ENCODE measurements at regions not wholly inside any gene's neighbourhood (a gene's known extent, or its start where the extent isn't known, plus 50 kb on each side); places are given as distances from the start of the nearest gene placed in this dataset.
"Not testable (repeated sequence)": the region's sequence is repeated elsewhere in the genome, so short reads cannot be mapped to it uniquely, and the experiment has no call there.

- POLR2A ChIA-PET, result no interaction called here
- TF ChIP-seq CTCF (IDR thresholded peaks at IDR 0.05; ENCODE audit: control extremely low read depth, extremely low read depth, low read depth, missing control alignments), result no peak
- CTCF ChIA-PET, result no interaction called here
- no peak for DNase-seq (ENCODE audit: extremely low spot score)
These were observed 128.6 kb upstream of the CHST9 start for GRCh38 chr18:27313678-27314077.

- CTCF ChIA-PET, result no interaction called here
- TF ChIP-seq CTCF (IDR thresholded peaks at IDR 0.05; ENCODE audit: control extremely low read depth, extremely low read depth, low read depth, missing control alignments), result no peak
- POLR2A ChIA-PET, result no interaction called here
- DNase-seq (ENCODE audit: extremely low spot score), result no peak
These were observed 127.7 kb upstream of the CHST9 start for GRCh38 chr18:27312853-27313252.

GRCh38 chr18:27312153-27312552 is 127.0 kb upstream of the CHST9 start:
- no peak for DNase-seq (ENCODE audit: extremely low spot score)
- POLR2A ChIA-PET, result no interaction called here
- TF ChIP-seq CTCF (IDR thresholded peaks at IDR 0.05; ENCODE audit: control extremely low read depth, extremely low read depth, low read depth, missing control alignments), result no peak
- CTCF ChIA-PET, result no interaction called here

DNA sequence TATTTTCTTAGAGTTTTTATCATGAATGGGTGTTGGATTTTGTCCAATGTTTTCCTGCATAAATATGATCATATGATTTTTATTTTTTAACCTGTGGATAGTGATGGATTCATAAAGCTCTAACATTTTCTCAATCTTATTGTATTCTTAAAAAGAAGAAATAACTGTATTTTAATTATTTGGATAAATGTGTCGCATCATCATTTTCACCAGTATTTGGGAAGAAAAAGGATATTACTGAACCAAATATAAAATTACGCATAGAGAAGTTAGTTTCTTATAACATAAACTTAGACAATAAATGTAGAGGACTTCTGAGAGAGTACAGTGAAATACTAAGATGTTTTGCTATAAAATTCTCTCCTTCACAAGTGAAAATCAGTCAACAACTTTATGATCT is 126.0 kb upstream of the CHST9 start:
- DNase-seq (ENCODE audit: extremely low spot score), result no peak
- ChIA-PET POLR2A (no interaction called here), CTCF (no interaction called here)
- TF ChIP-seq CTCF (IDR thresholded peaks at IDR 0.05; ENCODE audit: control extremely low read depth, extremely low read depth, low read depth, missing control alignments), result no peak

GRCh38 chr18:27301615-27302378 is 116.7 kb upstream of the CHST9 start:
- no peak for TF ChIP-seq CTCF (IDR thresholded peaks at IDR 0.05; ENCODE audit: control extremely low read depth, extremely low read depth, low read depth, missing control alignments)
- ChIA-PET CTCF (no interaction called here), POLR2A (no interaction called here)
- DNase-seq (ENCODE audit: extremely low spot score), result no peak

GRCh38 chr18:27298214-27298804 is 113.2 kb upstream of the CHST9 start:
- ChIA-PET POLR2A (no interaction called here), CTCF (no interaction called here)
- DNase-seq (ENCODE audit: extremely low spot score), result no peak
- TF ChIP-seq CTCF (IDR thresholded peaks at IDR 0.05; ENCODE audit: control extremely low read depth, extremely low read depth, low read depth, missing control alignments), result no peak

DNA sequence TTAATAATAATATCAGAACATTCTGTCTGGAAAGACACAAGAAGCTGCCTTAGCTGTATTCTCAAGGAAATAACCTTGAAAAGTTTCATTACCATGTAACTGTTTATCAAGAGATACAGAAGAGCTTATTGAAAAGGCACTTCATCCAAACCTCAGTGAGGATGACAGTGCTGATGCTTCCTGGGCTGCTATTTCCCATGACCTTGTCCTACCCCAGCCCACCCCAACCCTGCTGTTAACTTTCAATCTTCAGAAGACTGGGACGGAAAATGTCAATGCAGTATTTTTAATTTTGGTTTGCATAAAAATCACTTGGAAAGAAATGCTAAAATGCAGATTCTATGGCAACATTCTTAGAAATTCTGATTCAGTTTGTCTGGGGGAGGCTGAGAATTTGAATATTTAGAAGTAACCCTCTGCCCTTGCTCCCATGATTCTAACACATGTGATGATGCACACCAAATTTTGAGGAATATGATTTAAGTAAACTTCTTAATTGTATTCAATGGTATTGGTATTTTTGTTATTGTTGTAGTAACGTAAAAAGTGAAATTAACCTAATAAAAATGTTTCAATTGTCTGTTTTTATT is 101.0 kb upstream of the CHST9 start:
- CTCF ChIA-PET; DNase-seq (ENCODE audit: extremely low spot score); POLR2A ChIA-PET: not testable (repeated sequence)

Data from GM10248 (cell line).